Neural cell (in vitro differentiated cells): ENCODE measurements at regions not wholly inside any gene's neighbourhood (a gene's known extent, or its start where the extent isn't known, plus 50 kb on each side); places are given as distances from the start of the nearest gene placed in this dataset.
"Not testable (repeated sequence)": the region's sequence is repeated elsewhere in the genome, so short reads cannot be mapped to it uniquely, and the experiment has no call there.

Source experiments
- H2AFZ ChIP-seq: fragments of 200-600, 300-800 bp; sonication (generic), shearing (Covaris generic); 2 replicates; pipeline ENCODE4 v1.6.0; 2014; ENCODE audit warnings: low read depth, mild to moderate bottlenecking, antibody characterized with exemption, low read length, moderate library complexity
- H3F3A ChIP-seq: fragments of 200-600 bp; shearing (Covaris generic); 2 replicates; pipeline ENCODE4 v1.6.1; 2016; ENCODE audit warnings: mild to moderate bottlenecking, moderate library complexity, mixed read lengths, antibody characterized with exemption, low read length; ENCODE audit not compliant: insufficient read depth, poor library complexity, severe bottlenecking
- H3K27ac ChIP-seq: fragments of 200-600, 300-800 bp; sonication (generic), shearing (Covaris generic); 2 replicates; pipeline ENCODE4 v1.5.1; 2014; ENCODE audit warnings: mild to moderate bottlenecking, low read length, moderate library complexity
- H3K27me3 ChIP-seq: fragments of 300-800, 200-600 bp; sonication (generic), shearing (Covaris generic); 2 replicates; pipeline ENCODE4 v1.6.0; 2014; ENCODE audit warnings: mild to moderate bottlenecking, low read depth, low read length, moderate library complexity; ENCODE audit not compliant: insufficient read depth
- H3K36me3 ChIP-seq: fragments of 300-800, 200-600 bp; sonication (generic), shearing (Covaris generic); 2 replicates; pipeline ENCODE4 v1.5.1; 2014; ENCODE audit warnings: mild to moderate bottlenecking, antibody characterized with exemption, low read length, moderate library complexity; ENCODE audit not compliant: insufficient read depth
- H3K4me2 ChIP-seq: fragments of 300-800, 200-600 bp; sonication (generic), shearing (Covaris generic); 2 replicates; pipeline ENCODE4 v1.6.0; 2014; ENCODE audit warnings: mild to moderate bottlenecking, low read length
- H3K4me3 ChIP-seq: fragments of 300-800, 200-600 bp; sonication (generic), shearing (Covaris generic); 2 replicates; pipeline ENCODE4 v1.5.1; 2014; ENCODE audit warnings: mild to moderate bottlenecking, low read length, moderate library complexity
- H3K79me2 ChIP-seq: fragments of 200-600 bp; shearing (Covaris generic); replicated peaks from 2 replicates; pipeline ENCODE4 v1.6.0; 2014; ENCODE audit warnings: mild to moderate bottlenecking, low read length, moderate library complexity; ENCODE audit not compliant: insufficient read depth
- H3K9ac ChIP-seq: fragments of 300-800, 200-600 bp; sonication (generic), shearing (Covaris generic); 2 replicates; pipeline ENCODE4 v1.6.1; 2016; ENCODE audit warnings: mild to moderate bottlenecking, low read length, mixed read lengths
- H3K9me2 ChIP-seq: fragments of 200-600 bp; shearing (Covaris generic); 2 replicates; pipeline ENCODE4 v1.6.1; 2016; ENCODE audit warnings: mild to moderate bottlenecking, low read length, mixed read lengths; ENCODE audit not compliant: insufficient read depth
- H3K9me3 ChIP-seq: fragments of 200-600, 300-800 bp; sonication (generic), shearing (Covaris generic); 2 replicates; pipeline ENCODE4 v1.6.1; 2016; ENCODE audit warnings: mild to moderate bottlenecking, mixed run types, low read length, moderate library complexity, mixed read lengths
- H4K20me1 ChIP-seq: fragments of 200-600 bp; shearing (Covaris generic); 2 replicates; pipeline ENCODE4 v1.6.1; 2016; ENCODE audit warnings: mild to moderate bottlenecking, mixed run types; ENCODE audit not compliant: insufficient read depth
- CTCF ChIP-seq: fragments of 450-650 bp; IDR thresholded peaks from 2 replicates; pipeline ENCODE4 v1.5.1; 2014; ENCODE audit warnings: antibody characterized with exemption, mild to moderate bottlenecking, moderate library complexity; ENCODE audit not compliant: poor library complexity, severe bottlenecking
- EP300 ChIP-seq: fragments of 450-650 bp; conservative IDR thresholded peaks from 2 replicates; pipeline ENCODE4 v1.6.1; 2014; ENCODE audit warnings: antibody characterized with exemption, mild to moderate bottlenecking, moderate library complexity; ENCODE audit not compliant: poor library complexity, severe bottlenecking
- MXI1 ChIP-seq: fragments of 450-650 bp; conservative IDR thresholded peaks from 2 replicates; pipeline ENCODE4 v1.6.1; 2014; ENCODE audit warnings: antibody characterized with exemption, mild to moderate bottlenecking; ENCODE audit not compliant: poor library complexity, severe bottlenecking
- POLR2AphosphoS5 ChIP-seq: IDR thresholded peaks from 2 replicates; pipeline ENCODE4 v1.6.1; 2012
- REST ChIP-seq: IDR thresholded peaks from 2 replicates; pipeline ENCODE4 v1.6.1; 2012; ENCODE audit warnings: borderline replicate concordance
- SMC3 ChIP-seq: fragments of 450-650 bp; conservative IDR thresholded peaks from 2 replicates; pipeline ENCODE4 v1.6.1; 2014; ENCODE audit warnings: antibody characterized with exemption, mild to moderate bottlenecking, moderate library complexity; ENCODE audit not compliant: poor library complexity
- TAF1 ChIP-seq: IDR thresholded peaks from 2 replicates; pipeline ENCODE4 v1.6.1; 2012; ENCODE audit warnings: low read depth

GRCh38 chr11:98531576-98531975 is 489.2 kb upstream of the CNTN5 start:
- no peaks in the 10 kb centered on the region for H3K9me3 ChIP-seq
- H3K4me3 ChIP-seq: no peak overlapping the region
- no peak overlapping the region for H3K27ac ChIP-seq
- H3F3A ChIP-seq: no peaks in the 10 kb centered on the region
- TF ChIP-seq MXI1: no peak
- TF ChIP-seq EP300: no peak
- TF ChIP-seq SMC3: no peak
- no peak overlapping the region for H3K9ac ChIP-seq
- H3K4me2 ChIP-seq: no peak overlapping the region
- no peaks in the 10 kb centered on the region for H4K20me1 ChIP-seq
- no peaks in the 10 kb centered on the region for H3K79me2 ChIP-seq
- no peaks in the 10 kb centered on the region for H3K27me3 ChIP-seq
- no peak overlapping the region for H2AFZ ChIP-seq
- H3K9me2 ChIP-seq: no peaks in the 10 kb centered on the region
- no peaks in the 10 kb centered on the region for H3K36me3 ChIP-seq

- Histone ChIP-seq H3K9ac (no peak overlapping the region), H2AFZ (no peak overlapping the region), H3K27me3 (no peaks in the 10 kb centered on the region), H4K20me1 (no peaks in the 10 kb centered on the region), H3K9me2 (no peaks in the 10 kb centered on the region), H3K79me2 (no peaks in the 10 kb centered on the region), H3K9me3 (no peaks in the 10 kb centered on the region), H3F3A (no peaks in the 10 kb centered on the region), H3K4me3 (no peak overlapping the region), H3K4me2 (no peak overlapping the region), H3K36me3 (no peaks in the 10 kb centered on the region), H3K27ac (no peak overlapping the region)
- TF ChIP-seq TAF1 (no peak), REST (no peak), POLR2AphosphoS5 (no peak), CTCF (no peak)
Observed at GRCh38 chr11:98536023-98536422, 484.7 kb upstream of the CNTN5 start.

GRCh38 chr11:98538358-98538757 is 482.4 kb upstream of the CNTN5 start:
- not testable (repeated sequence) for H3K9me2 ChIP-seq, H3K9ac ChIP-seq, H3K9me3 ChIP-seq, H4K20me1 ChIP-seq, H3F3A ChIP-seq, H3K4me3 ChIP-seq, H2AFZ ChIP-seq, H3K4me2 ChIP-seq, H3K27me3 ChIP-seq, H3K79me2 ChIP-seq, H3K27ac ChIP-seq, H3K36me3 ChIP-seq
